ENCODE measurements at regions not wholly inside any gene's neighbourhood (a gene's known extent, or its start where the extent isn't known, plus 50 kb on each side); places are given as distances from the start of the nearest gene placed in this dataset.

DNA sequence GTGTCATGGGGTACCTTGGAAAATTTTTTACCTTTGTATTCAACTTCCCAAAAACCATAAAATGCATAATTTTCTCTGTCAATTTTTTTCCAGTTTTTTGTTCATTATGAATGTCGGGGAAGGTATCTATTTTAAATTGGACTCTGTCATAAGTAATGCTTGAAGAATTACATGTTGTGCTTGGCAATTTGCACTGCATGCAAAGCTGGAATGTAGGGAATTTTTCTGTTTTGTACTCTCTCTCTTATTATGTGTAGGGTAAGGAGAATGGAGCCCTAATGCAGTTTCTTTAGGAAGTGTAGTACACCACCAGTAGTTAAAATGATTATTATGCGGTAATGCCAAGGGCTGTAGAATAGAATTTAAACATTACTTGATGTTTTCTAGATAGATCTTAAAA, 137.7 kb upstream of the LIMCH1 start:
- no peak overlapping the region for H4K8ac ChIP-seq (replicated peaks; ENCODE audit: insufficient read length, low read depth, low read length)
- no peak overlapping the region for H4K5ac ChIP-seq (ENCODE audit: insufficient read length, low read depth, low read length)
- no peak overlapping the region for H3K56ac ChIP-seq (ENCODE audit: insufficient read length, low read depth, low read length)
- Mint-ChIP-seq H3K27me3 (ENCODE audit: low read depth) (no peaks in the 10 kb centered on the region), H3K4me3 (no peak overlapping the region), H3K9me3 (no peaks in the 10 kb centered on the region; a peak in 1 of 5 replicates), H3K27ac (no peak overlapping the region), H3K4me1 (peaks cover 12 to 25% of the 10 kb centered on the region in 2 experiments), H3K36me3 (ENCODE audit: insufficient read depth in 1 of 3, low read depth in 3 of 3) (no peaks in the 10 kb centered on the region; a peak in 1 of 7 replicates)
- H3K4ac ChIP-seq (ENCODE audit: low read depth, low read length) = no peak overlapping the region
- H2AFZ ChIP-seq (ENCODE audit: low read length) = no peak overlapping the region
- 0 out of 2 replicates have a peak, but pooled peaks cover 2% of the 10 kb centered on the region for H3K4me1 ChIP-seq (ENCODE audit: insufficient read depth, low read length)
- no peak overlapping the region for H2BK5ac ChIP-seq (ENCODE audit: insufficient read length, low read length)
- no peak overlapping the region for H2AK5ac ChIP-seq (ENCODE audit: insufficient read length, low read length)
- H3K14ac ChIP-seq (ENCODE audit: insufficient read depth, low read length) = no peak overlapping the region
- WGBS (ENCODE audit: extremely low coverage, insufficient read length, low lambda C conversion rate) = no CpG with 5 or more reads among the region's 2 CpGs
- DNase-seq = no peak
- no peak overlapping the region for H3T11ph ChIP-seq (ENCODE audit: low read length)
- no peak overlapping the region for H2BK20ac ChIP-seq (ENCODE audit: low read depth, low read length, poor library complexity, severe bottlenecking)
- H3K27ac ChIP-seq (ENCODE audit: insufficient read length, low read depth, low read length) = no peak overlapping the region
- no peaks in the 10 kb centered on the region for H3K9me3 ChIP-seq (ENCODE audit: control insufficient read depth, low read depth, low read length)
- no peak overlapping the region for H4K91ac ChIP-seq (ENCODE audit: insufficient read length, low read depth, low read length)
- H3K23me2 ChIP-seq (ENCODE audit: insufficient read length, low read depth, low read length, poor library complexity, severe bottlenecking) = no peaks in the 10 kb centered on the region
- no peaks in the 10 kb centered on the region for H3K27me3 ChIP-seq (ENCODE audit: insufficient read depth, low read length)
- TF ChIP-seq, protein P1, sequence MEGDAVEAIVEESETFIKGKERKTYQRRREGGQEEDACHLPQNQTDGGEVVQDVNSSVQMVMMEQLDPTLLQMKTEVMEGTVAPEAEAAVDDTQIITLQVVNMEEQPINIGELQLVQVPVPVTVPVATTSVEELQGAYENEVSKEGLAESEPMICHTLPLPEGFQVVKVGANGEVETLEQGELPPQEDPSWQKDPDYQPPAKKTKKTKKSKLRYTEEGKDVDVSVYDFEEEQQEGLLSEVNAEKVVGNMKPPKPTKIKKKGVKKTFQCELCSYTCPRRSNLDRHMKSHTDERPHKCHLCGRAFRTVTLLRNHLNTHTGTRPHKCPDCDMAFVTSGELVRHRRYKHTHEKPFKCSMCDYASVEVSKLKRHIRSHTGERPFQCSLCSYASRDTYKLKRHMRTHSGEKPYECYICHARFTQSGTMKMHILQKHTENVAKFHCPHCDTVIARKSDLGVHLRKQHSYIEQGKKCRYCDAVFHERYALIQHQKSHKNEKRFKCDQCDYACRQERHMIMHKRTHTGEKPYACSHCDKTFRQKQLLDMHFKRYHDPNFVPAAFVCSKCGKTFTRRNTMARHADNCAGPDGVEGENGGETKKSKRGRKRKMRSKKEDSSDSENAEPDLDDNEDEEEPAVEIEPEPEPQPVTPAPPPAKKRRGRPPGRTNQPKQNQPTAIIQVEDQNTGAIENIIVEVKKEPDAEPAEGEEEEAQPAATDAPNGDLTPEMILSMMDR (conservative IDR thresholded peaks at IDR 0.05) = no peak
- H3K79me2 ChIP-seq (ENCODE audit: insufficient read depth, low read length) = no peaks in the 10 kb centered on the region
- no peaks in the 10 kb centered on the region for H4K20me1 ChIP-seq (ENCODE audit: control insufficient read depth, insufficient read depth, insufficient read length)
- H2BK15ac ChIP-seq (ENCODE audit: low read depth, low read length) = no peak overlapping the region
- no peak overlapping the region for H3K4me2 ChIP-seq (ENCODE audit: insufficient read depth, insufficient read length, low read length)
- H2BK120ac ChIP-seq (ENCODE audit: low read depth, low read length, poor library complexity, severe bottlenecking) = no peak overlapping the region
- no peaks in the 10 kb centered on the region for H3K79me1 ChIP-seq (ENCODE audit: insufficient read depth, low read depth, low read length, poor library complexity, severe bottlenecking)
- no peak overlapping the region for H2BK12ac ChIP-seq (ENCODE audit: insufficient read length, low read depth, low read length)
- no peak overlapping the region for H3K18ac ChIP-seq (ENCODE audit: insufficient read length, low read depth, low read length)
- no peak overlapping the region for H3K9ac ChIP-seq (ENCODE audit: extremely low read depth, insufficient read length, low read length)
- H3K23ac ChIP-seq (ENCODE audit: insufficient read length, low read depth, low read length) = no peak overlapping the region
